ENCODE measurements at regions not wholly inside any gene's neighbourhood (a gene's known extent, or its start where the extent isn't known, plus 50 kb on each side); places are given as distances from the start of the nearest gene placed in this dataset.
"Not testable (repeated sequence)": the region's sequence is repeated elsewhere in the genome, so short reads cannot be mapped to it uniquely, and the experiment has no call there.

DNA sequence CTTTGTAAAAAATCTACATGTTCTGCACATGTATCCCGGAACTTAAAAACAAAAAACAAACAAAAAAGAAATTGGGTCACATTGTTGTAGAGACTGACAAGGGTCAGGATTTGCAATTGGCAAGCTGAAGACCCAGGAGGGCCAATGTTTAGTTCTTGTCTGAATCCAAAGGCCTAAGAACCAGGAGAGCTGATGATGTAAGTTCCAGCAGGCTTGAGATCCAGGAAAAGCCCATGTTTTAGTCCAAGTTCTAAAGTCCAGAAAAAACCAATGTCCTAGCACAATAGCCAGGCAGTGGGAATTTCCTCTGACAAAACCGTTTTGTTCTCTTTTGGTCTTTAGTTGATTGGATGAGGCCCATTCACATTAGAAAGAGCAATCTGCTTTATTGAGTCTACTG, 244.9 kb downstream of the DMAC1 start:
- H3K27me3 Mint-ChIP-seq (ENCODE audit: insufficient read depth, unreplicated experiment) = peaks cover 48% of the 10 kb centered on the region
- POLR2A ChIA-PET = no interaction called here
- H3K27ac Mint-ChIP-seq (ENCODE audit: low read depth, unreplicated experiment) = no peak overlapping the region
- intact Hi-C loops (cut with micrococcal nuclease) = no loop called here
- no peaks in the 10 kb centered on the region for H3K36me3 Mint-ChIP-seq (ENCODE audit: insufficient read depth, unreplicated experiment)
- TF ChIP-seq CTCF (IDR thresholded peaks at IDR 0.05; ENCODE audit: unreplicated experiment) = no peak
- CTCF ChIA-PET = no interaction called here
- no peaks in the 10 kb centered on the region for H3K4me1 Mint-ChIP-seq (ENCODE audit: insufficient read depth, unreplicated experiment)
- H3K4me3 Mint-ChIP-seq (ENCODE audit: unreplicated experiment) = no peak overlapping the region
- no TSS peak for BruUV-seq (replicated peaks)
- DNase-seq (ENCODE audit: unreplicated experiment) = no peak
- no peaks in the 10 kb centered on the region for H3K9me3 Mint-ChIP-seq (ENCODE audit: unreplicated experiment)

DNA sequence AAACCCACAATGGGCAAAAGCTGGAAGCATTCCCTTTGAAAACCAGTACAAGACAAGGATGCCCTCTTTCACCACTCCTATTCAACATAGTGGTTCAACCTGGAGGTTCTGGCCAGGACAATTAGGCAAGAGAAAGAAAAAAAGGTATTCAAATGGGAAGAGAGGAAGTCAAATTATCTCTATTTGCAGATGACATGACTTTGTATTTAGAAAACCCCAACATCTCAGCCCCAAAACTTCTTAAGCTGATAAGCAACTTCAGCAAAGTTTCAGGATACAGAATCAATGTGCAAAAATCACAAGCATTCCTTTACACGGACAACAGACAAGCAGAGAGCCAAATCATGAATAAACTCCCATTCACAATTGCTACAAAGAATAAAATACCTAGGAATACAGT, 246.9 kb downstream of the DMAC1 start:
- H3K4me3 Mint-ChIP-seq (ENCODE audit: unreplicated experiment); DNase-seq (ENCODE audit: unreplicated experiment); H3K27ac Mint-ChIP-seq (ENCODE audit: low read depth, unreplicated experiment); intact Hi-C loops (cut with micrococcal nuclease); POLR2A ChIA-PET; BruUV-seq (replicated peaks); H3K4me1 Mint-ChIP-seq (ENCODE audit: insufficient read depth, unreplicated experiment); H3K9me3 Mint-ChIP-seq (ENCODE audit: unreplicated experiment); H3K36me3 Mint-ChIP-seq (ENCODE audit: insufficient read depth, unreplicated experiment): not testable (repeated sequence)
- H3K27me3 Mint-ChIP-seq (ENCODE audit: insufficient read depth, unreplicated experiment) = peaks cover 60% of the 10 kb centered on the region
- CTCF ChIA-PET = interaction anchor here (0.7 to 1.0 kb wide), 3 partner anchors 151 to 1277 kb away, joined by 3 to 4 read pairs (median 4); no protein-coding TSS in a partner anchor

DNA sequence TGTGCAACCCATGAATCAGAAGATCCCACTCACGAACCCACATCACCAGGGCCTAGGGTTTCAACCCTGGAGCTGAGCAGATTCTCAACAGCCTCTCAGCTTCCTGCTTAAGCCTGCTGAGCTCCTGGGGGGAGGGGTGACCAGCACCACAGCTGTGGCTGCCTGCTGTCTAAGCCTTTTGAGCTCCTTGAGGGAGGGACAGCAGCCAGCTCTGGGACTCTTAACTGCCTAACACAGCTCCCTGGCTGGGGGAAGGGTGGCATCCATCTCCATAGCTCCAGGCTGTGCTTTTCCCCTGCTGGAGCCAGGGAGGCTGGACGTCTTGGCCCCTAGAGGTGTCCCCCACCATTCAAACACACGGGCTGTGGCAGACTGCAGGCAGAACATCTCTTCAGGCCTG, 250.3 kb downstream of the DMAC1 start:
- no peak for TF ChIP-seq CTCF (IDR thresholded peaks at IDR 0.05; ENCODE audit: unreplicated experiment)
- intact Hi-C loops (cut with micrococcal nuclease) = no loop called here
- no peaks in the 10 kb centered on the region for H3K36me3 Mint-ChIP-seq (ENCODE audit: insufficient read depth, unreplicated experiment)
- H3K27me3 Mint-ChIP-seq (ENCODE audit: insufficient read depth, unreplicated experiment) = peaks cover 81% of the 10 kb centered on the region
- no peaks in the 10 kb centered on the region for H3K9me3 Mint-ChIP-seq (ENCODE audit: unreplicated experiment)
- POLR2A ChIA-PET = no interaction called here
- CTCF ChIA-PET = interaction anchor here (0.6 kb wide), 1 partner anchor 14 kb away, joined by 3 read pairs; no protein-coding TSS in a partner anchor
- BruUV-seq (replicated peaks) = no TSS peak
- no peak overlapping the region for H3K4me3 Mint-ChIP-seq (ENCODE audit: unreplicated experiment)
- H3K4me1 Mint-ChIP-seq (ENCODE audit: insufficient read depth, unreplicated experiment) = no peaks in the 10 kb centered on the region
- no peak overlapping the region for H3K27ac Mint-ChIP-seq (ENCODE audit: low read depth, unreplicated experiment)
- DNase-seq (ENCODE audit: unreplicated experiment) = no peak

GRCh38 chr9:7546261-7546660, 253.3 kb downstream of the DMAC1 start:
- H3K27ac Mint-ChIP-seq (ENCODE audit: low read depth, unreplicated experiment) = no peak overlapping the region
- no peaks in the 10 kb centered on the region for H3K4me1 Mint-ChIP-seq (ENCODE audit: insufficient read depth, unreplicated experiment)
- no peak overlapping the region for H3K4me3 Mint-ChIP-seq (ENCODE audit: unreplicated experiment)
- H3K9me3 Mint-ChIP-seq (ENCODE audit: unreplicated experiment) = no peaks in the 10 kb centered on the region
- DNase-seq (ENCODE audit: unreplicated experiment) = no peak
- intact Hi-C loops (cut with micrococcal nuclease) = no loop called here
- no TSS peak for BruUV-seq (replicated peaks)
- ChIA-PET CTCF (interaction anchor here (0.8 to 2.9 kb wide), 2 partner anchors 9 to 550 kb away, joined by 3 to 11 read pairs; no protein-coding TSS in a partner anchor), POLR2A (no interaction called here)
- no peak for TF ChIP-seq CTCF (IDR thresholded peaks at IDR 0.05; ENCODE audit: unreplicated experiment)
- no peaks in the 10 kb centered on the region for H3K36me3 Mint-ChIP-seq (ENCODE audit: insufficient read depth, unreplicated experiment)
- peaks cover 68% of the 10 kb centered on the region for H3K27me3 Mint-ChIP-seq (ENCODE audit: insufficient read depth, unreplicated experiment)
